ENCODE measurements at regions not wholly inside any gene's neighbourhood (a gene's known extent, or its start where the extent isn't known, plus 50 kb on each side); places are given as distances from the start of the nearest gene placed in this dataset.

- DNase-seq (ENCODE audit: low read depth) = no peak
These were observed 118.6 kb upstream of the MYL2 start for GRCh38 chr12:111038941-111039340.

DNA sequence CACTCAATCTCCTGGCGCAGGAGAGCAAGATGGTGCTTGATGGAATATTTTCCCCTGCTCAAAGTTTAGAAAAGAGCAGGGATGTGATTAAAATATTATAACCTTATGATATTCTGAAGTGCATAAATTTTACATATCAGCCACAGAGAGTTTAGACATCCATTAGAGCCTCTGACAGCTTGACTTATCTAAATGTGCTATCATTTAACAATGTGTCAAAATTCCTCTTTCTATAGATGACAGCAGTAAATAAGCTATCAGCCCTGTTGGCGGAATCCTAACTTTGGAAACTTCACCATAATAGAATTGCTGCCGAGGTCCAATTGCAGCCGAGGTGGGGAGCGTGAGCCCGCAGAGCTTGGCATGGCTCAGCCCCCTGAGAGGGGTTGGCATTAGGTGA, 117.7 kb upstream of the MYL2 start:
- no peak for DNase-seq (ENCODE audit: low read depth)

DNA sequence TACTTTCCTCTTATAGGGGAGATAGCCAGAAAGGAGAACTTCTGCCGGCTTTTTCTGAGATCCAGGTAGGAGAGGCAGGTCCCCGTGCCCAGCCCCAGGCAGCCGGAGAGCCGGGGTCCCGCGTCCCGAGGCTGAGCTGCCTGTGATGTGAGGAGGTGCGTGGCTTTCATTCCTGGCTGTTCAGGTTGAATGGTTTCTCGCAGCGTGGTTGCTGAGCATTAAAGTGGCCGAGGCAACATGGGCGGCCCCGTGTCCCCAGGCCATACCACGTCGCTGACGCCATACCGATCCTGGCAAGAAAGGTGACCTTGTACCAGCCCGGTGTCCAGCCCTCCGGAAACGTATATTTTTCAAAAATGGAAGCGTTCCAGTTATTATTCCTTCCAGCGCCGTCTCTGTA, 116.7 kb upstream of the MYL2 start:
- no peak for DNase-seq (ENCODE audit: low read depth)

DNA sequence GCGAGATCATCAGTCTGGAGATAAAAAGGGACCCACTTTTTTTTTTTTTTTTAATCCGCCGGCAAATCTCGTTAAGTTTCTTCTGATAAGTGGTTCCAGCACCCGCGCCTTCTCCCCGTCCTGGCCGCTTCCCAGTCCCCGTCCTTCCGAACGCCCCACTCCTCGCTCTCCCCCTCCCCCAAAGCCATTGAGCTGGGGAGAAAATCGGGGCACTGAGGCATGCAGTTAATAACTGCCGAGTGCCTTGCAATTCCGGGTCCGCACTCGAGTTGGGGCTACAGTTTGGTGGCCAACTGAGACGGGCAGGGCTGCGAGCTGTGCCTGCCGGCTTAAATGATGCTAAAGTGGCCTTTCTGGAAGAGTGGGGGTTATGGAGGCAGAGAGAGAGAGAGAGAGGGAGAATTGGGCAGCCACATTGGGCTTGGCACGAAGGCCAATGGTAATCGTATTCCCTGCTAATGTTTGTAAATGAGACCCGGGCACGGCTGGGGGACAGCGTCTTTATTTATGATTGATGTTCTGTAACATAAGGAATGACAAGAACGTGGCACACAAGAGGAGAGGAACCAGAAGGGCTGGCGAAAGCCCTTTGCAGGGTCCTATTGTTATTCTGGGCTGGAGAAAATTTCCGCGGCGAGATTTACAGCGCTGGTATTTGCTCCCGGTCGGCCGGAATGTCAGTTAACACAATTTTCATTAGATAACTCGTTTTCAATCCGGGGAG, 115.4 kb upstream of the MYL2 start:
- no peak for DNase-seq (ENCODE audit: low read depth)

DNA sequence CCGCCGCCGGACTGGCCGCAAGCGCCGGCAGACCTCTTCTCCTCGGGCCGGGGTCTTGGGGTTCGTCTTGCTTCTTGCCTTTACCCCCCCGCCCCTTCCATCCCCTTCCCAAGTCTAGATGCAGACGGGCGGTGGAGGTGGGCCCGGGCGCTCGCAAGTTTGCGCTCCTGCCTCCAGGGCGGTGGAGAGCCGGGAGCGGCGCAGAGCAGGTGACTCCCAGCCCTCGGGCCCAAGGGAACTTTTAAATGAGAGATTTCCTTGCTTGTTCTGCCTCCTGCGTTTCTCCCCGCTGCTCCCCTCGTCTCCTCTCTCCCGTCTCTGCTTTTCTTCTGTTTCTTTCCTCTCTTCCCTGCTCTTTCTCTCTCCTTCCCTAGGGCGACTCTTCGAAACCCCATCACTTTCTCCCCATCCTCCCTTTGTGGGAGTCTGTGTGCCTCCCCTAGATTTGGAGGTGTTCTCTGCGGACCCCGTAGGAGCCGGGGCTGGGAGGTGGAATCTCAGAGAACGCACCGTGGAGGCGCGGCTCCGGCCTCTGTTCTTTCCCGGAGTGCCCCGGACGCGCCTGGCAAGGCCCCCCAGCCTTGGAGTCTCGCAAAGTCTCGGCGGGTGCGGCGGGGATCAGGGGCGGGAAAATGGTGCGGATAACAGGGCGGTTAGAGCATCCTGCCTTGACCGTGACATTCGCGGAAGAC, 114.7 kb upstream of the MYL2 start:
- DNase-seq (ENCODE audit: low read depth) = no peak

GRCh38 chr12:111034083-111034885, 113.9 kb upstream of the MYL2 start, which contains the start of gene CUX2:
Gene CUX2 (plus strand): TSS chr12:111034165.
- no peak for DNase-seq (ENCODE audit: low read depth)

DNA sequence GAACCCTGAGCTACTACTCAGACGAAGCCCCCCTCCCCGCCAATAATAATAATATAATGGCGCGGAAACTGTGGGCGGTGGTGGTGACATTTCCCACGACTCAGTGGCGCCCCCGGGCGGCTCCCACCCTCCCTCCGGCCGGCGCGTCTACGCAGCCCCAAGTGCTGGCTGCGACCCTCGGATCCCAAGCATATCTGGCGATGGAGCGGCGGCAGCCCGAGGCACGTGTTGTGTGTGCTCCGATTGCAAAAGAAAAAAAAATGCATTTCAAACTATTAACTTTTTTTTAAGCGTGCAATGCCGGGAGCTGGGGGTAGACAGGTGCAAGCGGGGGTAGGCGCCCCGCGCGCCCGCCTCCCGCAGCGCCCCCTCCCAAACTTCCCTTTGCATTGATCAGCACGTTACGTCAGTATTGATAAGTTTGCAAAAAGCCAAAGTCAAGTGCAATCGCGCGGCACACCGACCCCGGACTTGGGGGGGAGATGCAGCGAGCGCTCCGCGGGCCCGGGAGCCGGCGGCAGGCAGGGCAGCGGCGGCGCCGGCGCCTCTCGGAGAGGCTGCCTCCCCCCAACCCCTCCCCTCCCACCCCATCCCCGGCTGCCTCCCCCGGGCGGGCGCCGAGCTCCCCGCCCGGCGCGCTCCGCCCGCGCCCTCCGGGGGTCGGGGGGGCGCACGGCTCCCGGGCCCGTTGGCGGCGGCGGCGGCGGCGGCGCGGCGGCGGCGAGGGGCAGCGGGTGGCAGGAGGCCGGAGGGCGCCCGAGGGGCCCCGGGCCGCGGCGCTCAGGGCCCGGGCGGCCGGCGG, 113.1 kb upstream of the MYL2 start:
- no peak for DNase-seq (ENCODE audit: low read depth)

GRCh38 chr12:111032591-111032919, 112.2 kb upstream of the MYL2 start:
- no peak for DNase-seq (ENCODE audit: low read depth)

- no peak for DNase-seq (ENCODE audit: low read depth)
These were observed 111.7 kb upstream of the MYL2 start for GRCh38 chr12:111031916-111032590.

GRCh38 chr12:111030800-111031199, 110.4 kb upstream of the MYL2 start:
- no peak for DNase-seq (ENCODE audit: low read depth)

DNA sequence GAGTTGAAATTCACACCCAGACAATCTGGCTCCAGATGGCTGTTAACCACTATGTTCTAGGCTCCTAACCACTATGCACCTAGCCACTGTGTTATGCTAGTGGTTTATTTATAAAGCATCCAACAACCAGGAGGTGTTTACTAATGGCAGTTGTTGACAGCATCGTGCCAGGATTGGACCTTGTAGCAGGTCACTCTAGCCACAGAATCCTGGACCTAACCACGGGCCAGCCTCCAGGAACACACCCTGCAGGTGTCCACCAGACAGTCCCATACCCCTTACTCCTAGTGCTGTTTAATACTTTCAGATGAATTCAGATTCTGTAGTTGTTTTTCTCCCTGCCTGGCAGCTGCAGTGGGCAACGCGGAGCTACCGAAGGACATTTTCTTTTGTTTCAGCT, 109.4 kb upstream of the MYL2 start:
- DNase-seq (ENCODE audit: low read depth) = no peak

GRCh38 chr12:111029305-111029704, 108.9 kb upstream of the MYL2 start:
- no peak for DNase-seq (ENCODE audit: low read depth)

GRCh38 chr12:111028830-111029229, 108.5 kb upstream of the MYL2 start:
- no peak for DNase-seq (ENCODE audit: low read depth)

DNA sequence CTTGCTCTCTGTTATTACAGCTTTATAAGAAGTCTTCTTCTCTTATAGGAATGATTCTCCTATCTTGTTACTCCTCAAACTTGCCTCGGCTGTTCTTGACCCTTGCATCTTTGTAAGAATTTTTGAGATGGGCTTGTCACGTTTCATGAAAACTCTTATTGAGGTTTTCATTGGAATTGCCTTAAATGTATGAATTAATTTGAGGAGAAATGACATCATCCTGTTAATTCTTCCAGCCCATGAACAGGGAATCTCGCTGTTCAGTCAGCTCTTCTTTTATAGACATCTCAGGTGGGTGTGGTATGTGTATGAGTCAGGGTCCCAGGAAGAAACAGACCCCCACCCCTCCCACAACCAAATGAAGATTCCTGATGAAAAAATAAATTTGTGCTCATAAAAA, 107.1 kb upstream of the MYL2 start:
- no peak for DNase-seq (ENCODE audit: low read depth)

GRCh38 chr12:111025792-111026430, 105.5 kb upstream of the MYL2 start:
- no peak for DNase-seq (ENCODE audit: low read depth)

DNA sequence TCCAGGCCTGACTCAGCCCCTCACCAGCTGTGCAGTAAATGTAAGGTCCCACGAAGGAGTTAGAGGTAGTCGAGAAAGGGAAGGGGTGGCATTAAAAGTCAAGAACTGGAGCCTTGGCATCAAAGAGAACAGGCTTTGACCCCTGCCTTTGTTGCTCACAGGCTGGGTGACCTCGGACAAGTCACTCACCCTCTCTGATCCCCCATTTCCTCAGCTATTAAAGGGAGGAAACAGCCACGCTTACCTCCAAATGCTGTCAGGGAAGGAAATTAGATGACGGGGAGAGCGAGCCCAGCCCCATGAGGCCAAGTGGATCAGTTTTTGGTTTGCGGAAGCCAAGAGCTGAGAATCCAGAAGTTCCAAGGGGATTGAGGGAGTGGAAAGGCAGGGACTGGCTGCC, 104.9 kb upstream of the MYL2 start:
- no peak for DNase-seq (ENCODE audit: low read depth)

- peak; percentile 15 for DNase-seq (ENCODE audit: low read depth)
These were observed 103.9 kb upstream of the MYL2 start for GRCh38 chr12:111024205-111024801.

DNA sequence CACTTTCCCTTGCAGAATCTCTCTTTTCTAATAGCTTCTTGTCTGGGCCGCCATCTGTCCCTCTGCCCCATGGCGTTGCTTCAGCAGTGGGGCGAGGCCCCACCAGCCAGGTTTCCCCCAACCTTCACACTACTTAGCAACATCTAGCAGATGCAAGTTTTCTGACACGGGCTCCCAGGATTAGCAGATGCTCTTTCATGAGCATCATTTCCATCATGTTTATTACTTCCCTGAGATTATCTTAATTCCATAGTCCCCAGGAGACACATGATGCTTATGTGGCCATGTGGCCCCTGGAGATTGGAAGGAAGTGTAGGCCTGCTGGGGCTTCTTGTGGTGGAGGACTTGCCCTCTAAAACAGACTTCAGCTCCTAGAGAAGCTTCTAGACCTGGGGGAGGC, 102.0 kb upstream of the MYL2 start:
- no peak for DNase-seq (ENCODE audit: low read depth)

DNA sequence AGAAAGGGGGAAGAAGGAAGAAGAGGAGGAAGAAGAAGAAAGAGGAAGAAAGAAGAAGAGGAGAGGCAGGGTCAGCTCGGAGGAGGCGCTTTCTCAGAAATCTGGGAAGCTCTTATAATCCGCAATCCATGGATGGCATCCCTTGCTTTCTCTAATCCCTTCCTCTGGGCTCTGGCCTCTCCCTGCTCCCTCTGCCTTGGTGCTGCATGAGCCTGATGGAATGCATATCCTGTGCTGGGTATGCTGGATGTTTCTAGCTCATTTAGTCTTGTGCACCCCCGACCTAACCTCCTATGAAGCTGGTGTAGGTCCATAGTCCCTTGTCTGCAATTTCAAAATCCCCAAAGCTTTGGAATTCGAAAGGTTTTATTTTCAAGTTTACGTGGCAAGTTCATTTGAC, 94.2 kb upstream of the MYL2 start:
- no peak for DNase-seq (ENCODE audit: low read depth)

DNA sequence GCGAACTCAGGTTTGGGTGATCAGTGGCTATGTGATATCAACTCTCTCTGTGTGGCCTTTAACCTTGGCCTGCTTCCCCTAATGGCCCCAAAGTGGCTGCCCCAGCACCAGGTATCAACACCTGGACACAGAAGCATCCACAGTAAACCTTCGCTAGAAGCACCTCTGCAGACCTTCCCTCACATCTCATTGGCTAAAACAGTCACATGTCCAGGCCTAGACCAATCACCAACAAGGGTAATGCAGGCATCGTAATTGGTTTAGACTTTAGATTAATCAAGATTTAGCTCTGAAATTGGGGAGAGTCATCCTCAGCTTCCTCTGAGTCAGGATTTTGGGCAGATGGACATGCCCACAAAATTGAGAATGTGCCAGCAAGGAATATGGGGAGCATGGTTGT, 92.5 kb upstream of the MYL2 start:
- DNase-seq (ENCODE audit: low read depth) = no peak
